ENCODE measurements at regions not wholly inside any gene's neighbourhood (a gene's known extent, or its start where the extent isn't known, plus 50 kb on each side); places are given as distances from the start of the nearest gene placed in this dataset.

DNA sequence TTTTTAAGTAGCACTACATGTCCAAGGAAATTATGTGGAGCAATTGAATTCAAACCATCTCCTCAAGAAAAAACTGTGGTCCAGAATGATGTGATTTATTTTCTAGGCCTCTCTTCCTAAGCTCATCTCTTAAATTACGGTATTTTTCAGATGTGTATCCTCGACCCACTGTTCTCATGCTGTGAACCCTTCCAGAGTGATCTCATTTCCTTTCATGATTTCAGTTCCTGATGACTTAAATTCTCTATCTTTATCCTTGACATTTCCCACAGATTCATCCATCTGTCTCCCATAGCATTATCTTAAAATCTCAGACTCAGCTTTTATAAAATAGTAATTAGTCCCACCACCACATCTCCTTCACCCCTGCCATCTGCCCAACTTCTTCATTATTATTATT, 117.6 kb upstream of the SPRY2 start:
- peaks cover 23% of the 10 kb centered on the region for H3K4me1 Mint-ChIP-seq
- H3K4me3 Mint-ChIP-seq: no peak overlapping the region
- no peaks in the 10 kb centered on the region for H3K36me3 Mint-ChIP-seq (ENCODE audit: low read depth)
- TF ChIP-seq, protein P1, sequence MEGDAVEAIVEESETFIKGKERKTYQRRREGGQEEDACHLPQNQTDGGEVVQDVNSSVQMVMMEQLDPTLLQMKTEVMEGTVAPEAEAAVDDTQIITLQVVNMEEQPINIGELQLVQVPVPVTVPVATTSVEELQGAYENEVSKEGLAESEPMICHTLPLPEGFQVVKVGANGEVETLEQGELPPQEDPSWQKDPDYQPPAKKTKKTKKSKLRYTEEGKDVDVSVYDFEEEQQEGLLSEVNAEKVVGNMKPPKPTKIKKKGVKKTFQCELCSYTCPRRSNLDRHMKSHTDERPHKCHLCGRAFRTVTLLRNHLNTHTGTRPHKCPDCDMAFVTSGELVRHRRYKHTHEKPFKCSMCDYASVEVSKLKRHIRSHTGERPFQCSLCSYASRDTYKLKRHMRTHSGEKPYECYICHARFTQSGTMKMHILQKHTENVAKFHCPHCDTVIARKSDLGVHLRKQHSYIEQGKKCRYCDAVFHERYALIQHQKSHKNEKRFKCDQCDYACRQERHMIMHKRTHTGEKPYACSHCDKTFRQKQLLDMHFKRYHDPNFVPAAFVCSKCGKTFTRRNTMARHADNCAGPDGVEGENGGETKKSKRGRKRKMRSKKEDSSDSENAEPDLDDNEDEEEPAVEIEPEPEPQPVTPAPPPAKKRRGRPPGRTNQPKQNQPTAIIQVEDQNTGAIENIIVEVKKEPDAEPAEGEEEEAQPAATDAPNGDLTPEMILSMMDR (IDR thresholded peaks at IDR 0.05): no peak
- ATAC-seq (ENCODE audit: low read depth) (no peak), DNase-seq (no peak)
- intact Hi-C loops (cut with micrococcal nuclease): no loop called here
- no peaks in the 10 kb centered on the region for H3K27me3 Mint-ChIP-seq
- ChIA-PET CTCF (no interaction called here), POLR2A (interaction anchor here (0.6 kb wide), 1 partner anchor 93 kb away, joined by 3 read pairs; no protein-coding TSS in a partner anchor)
- no peak overlapping the region for H3K27ac Mint-ChIP-seq
- H3K9me3 Mint-ChIP-seq: no peaks in the 10 kb centered on the region

DNA sequence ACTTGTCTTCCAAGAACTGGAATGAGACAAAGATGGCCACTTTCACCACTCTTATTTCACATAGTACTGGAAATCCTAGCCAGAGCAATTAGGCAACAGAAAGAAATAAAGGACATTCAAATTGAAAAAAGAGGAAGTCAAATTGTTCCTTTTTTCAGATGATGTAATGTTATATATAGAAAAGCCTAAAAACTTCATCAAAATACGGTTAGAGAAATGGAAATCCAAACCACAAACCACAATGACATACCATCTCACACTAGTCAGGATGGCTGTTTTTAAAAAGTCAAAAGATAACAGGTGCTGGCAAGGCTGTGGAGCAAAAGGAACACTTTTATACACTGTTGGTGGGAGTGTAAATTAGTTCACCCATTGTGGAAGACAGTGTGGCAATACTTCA, 113.3 kb upstream of the SPRY2 start:
- intact Hi-C loops (cut with micrococcal nuclease): loop anchor here (1.0 to 5.0 kb wide), 3 partner anchors 10 to 407 kb away; no protein-coding TSS in a partner anchor
- CTCF ChIA-PET: no interaction called here
- peaks cover 59% of the 10 kb centered on the region for H3K4me1 Mint-ChIP-seq
- TF ChIP-seq, protein P1 (IDR thresholded peaks at IDR 0.05): no peak
- peak overlapping the region; percentile 26 for H3K4me3 Mint-ChIP-seq
- H3K27me3 Mint-ChIP-seq: no peaks in the 10 kb centered on the region
- ATAC-seq (ENCODE audit: low read depth): peak; percentile 89
- peak overlapping the region; percentile 68 for H3K27ac Mint-ChIP-seq
- no peak for DNase-seq
- no peaks in the 10 kb centered on the region for H3K9me3 Mint-ChIP-seq
- H3K36me3 Mint-ChIP-seq (ENCODE audit: low read depth): no peaks in the 10 kb centered on the region
- POLR2A ChIA-PET: no interaction called here

DNA sequence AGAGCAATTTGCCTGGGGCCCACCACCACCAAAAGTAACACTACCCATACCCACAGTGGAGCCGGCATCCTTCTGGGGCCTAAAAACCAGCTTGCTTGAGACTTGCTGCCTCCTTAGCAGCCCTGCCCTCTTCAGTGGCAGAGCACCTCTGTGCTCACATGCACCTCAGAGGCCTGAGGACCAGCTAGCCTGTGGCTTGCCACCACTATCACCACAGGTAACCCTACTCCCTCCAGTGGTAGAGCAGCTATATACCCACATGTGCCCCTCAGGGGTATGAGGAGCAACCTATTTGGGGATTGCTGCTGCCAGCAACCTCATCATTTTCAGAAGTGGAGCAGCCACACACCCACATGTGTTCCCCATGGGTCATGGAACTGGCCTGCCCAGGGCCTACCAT, 111.4 kb upstream of the SPRY2 start:
- Mint-ChIP-seq H3K4me3 (no peak overlapping the region), H3K27me3 (no peaks in the 10 kb centered on the region)

DNA sequence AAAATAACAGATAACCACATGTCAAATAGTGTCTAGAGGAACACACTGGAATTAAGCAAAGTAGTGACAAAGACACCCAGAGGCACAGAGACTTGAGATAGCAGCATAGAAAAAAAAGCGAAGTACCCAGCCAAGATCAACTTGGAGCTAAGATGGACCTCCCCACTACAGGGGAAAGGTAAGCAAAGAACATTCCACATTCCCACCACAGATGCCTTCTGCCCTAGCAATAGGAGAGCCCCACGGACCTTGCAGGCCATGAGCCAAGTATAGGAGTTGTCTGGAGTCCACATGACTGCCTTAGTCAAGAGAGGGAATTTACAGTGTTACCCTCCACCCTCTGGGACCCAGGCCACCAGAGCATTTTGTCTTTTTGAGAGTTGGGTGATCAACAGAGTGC, 110.7 kb upstream of the SPRY2 start:
- intact Hi-C loops (cut with micrococcal nuclease): loop anchor here (5.0 kb wide), 1 partner anchor 404 kb away; no protein-coding TSS in a partner anchor
- H3K27ac Mint-ChIP-seq: no peak overlapping the region
- ATAC-seq (ENCODE audit: low read depth) (no peak), DNase-seq (no peak)
- H3K27me3 Mint-ChIP-seq: no peaks in the 10 kb centered on the region
- H3K4me3 Mint-ChIP-seq: no peak overlapping the region
- ChIA-PET CTCF (no interaction called here), POLR2A (no interaction called here)
- H3K36me3 Mint-ChIP-seq (ENCODE audit: low read depth): no peaks in the 10 kb centered on the region
- no peaks in the 10 kb centered on the region for H3K9me3 Mint-ChIP-seq
- TF ChIP-seq, protein P1 (IDR thresholded peaks at IDR 0.05): no peak
- peaks cover 65% of the 10 kb centered on the region for H3K4me1 Mint-ChIP-seq

More for the DNA sequence above, 111.4 kb upstream of the SPRY2 start:
- DNase-seq (no peak), ATAC-seq (ENCODE audit: low read depth) (no peak)
- Mint-ChIP-seq H3K27ac (no peak overlapping the region), H3K4me1 (peaks cover 65% of the 10 kb centered on the region), H3K9me3 (no peaks in the 10 kb centered on the region), H3K36me3 (ENCODE audit: low read depth) (no peaks in the 10 kb centered on the region)
- ChIA-PET CTCF (no interaction called here), POLR2A (interaction anchor here (0.5 kb wide), 1 partner anchor 52 kb away, joined by 4 read pairs; no protein-coding TSS in a partner anchor)
- TF ChIP-seq, protein P1 (IDR thresholded peaks at IDR 0.05): no peak
- intact Hi-C loops (cut with micrococcal nuclease): loop anchor here (5.0 kb wide), 1 partner anchor 405 kb away; no protein-coding TSS in a partner anchor

DNA sequence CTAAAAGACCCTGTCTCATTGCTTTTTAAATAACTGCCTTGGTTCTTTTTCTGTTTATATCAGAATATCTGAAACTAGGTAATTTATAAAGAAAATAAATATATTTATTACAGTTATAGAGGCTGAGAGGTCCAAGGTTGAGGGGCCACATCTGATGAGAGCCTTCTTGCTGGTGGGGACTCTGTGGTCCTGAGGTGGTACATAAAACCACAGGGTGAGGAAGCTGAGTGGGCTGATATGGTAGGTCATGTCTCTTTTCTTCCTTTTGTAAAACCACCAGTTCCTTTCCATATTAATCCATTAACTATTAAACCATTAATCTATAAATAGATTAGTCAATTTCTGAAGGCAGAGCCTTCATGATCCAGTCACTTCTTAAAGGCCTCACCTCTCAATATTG, 109.5 kb upstream of the SPRY2 start:
- intact Hi-C loops (cut with micrococcal nuclease): loop anchor here (5.0 kb wide), 1 partner anchor 403 kb away; no protein-coding TSS in a partner anchor
- POLR2A ChIA-PET: no interaction called here
- TF ChIP-seq, protein P1 (IDR thresholded peaks at IDR 0.05): no peak
- Mint-ChIP-seq H3K4me1 (peaks cover 65% of the 10 kb centered on the region), H3K9me3 (no peaks in the 10 kb centered on the region), H3K27me3 (no peaks in the 10 kb centered on the region), H3K4me3 (no peak overlapping the region), H3K36me3 (ENCODE audit: low read depth) (no peaks in the 10 kb centered on the region), H3K27ac (no peak overlapping the region)
- no peak for ATAC-seq (ENCODE audit: low read depth)
- no peak for DNase-seq
- CTCF ChIA-PET: no interaction called here
